A549 (cell line): ENCODE measurements at regions not wholly inside any gene's neighbourhood (a gene's known extent, or its start where the extent isn't known, plus 50 kb on each side); places are given as distances from the start of the nearest gene placed in this dataset.

ENCODE experiments used
- ATAC-seq, 2 experiments: fragments of 200-7000 bp in 1 of 2; fragments of >200 bp in 1 of 2; cut with Nextera tagmentation in 1 of 2; cut with Tn5 transposase in 1 of 2; 3 replicates each; pipeline versions ENCODE4 v1.8.0 to v1.9.1; 2018 to 2020; ENCODE audit warnings: mild to moderate bottlenecking in 1 of 2, moderate library complexity in 1 of 2
- CTCF ChIA-PET: fragments of 300-600 bp; sonication (Branson Sonifier 250); formaldehyde crosslinking; extraction: SDS; loops from one replicate; lab custom pipeline; 2021; ENCODE audit warnings: antibody characterized with exemption, inconsistent platforms; lab: Yijun Ruan, JAX
- POLR2A ChIA-PET: fragments of 350-600 bp; formaldehyde crosslinking; extraction: SDS; loops from one replicate; lab custom pipeline; 2021; ENCODE audit warnings: antibody characterized with exemption, inconsistent platforms; lab: Yijun Ruan, JAX
- DNase-seq, 2 experiments: peaks; one replicate each; pipeline versions ENCODE4 v3.0.0 to v3.0.0-alpha.2; 2011 to 2016; ENCODE audit warnings: low read depth in 1 of 2, low spot score in 1 of 2
- FAIRE-seq: peaks from 2 replicates; lab custom pipeline; 2011; peaks lifted over from hg19 to GRCh38; lab: Jason Lieb, UNC
- H3K27ac ChIP-seq, 2 experiments: fragments of >200 bp; sonication (Bioruptor Twin); formaldehyde crosslinking; 3 replicates each; pipeline ENCODE4 v1.5.1; 2016 to 2017
- H3K4me1 ChIP-seq: fragments of >200 bp; sonication (Bioruptor Twin); formaldehyde crosslinking; 3 replicates; pipeline ENCODE4 v1.6.1; 2016
- H3K4me2 ChIP-seq: fragments of >200 bp; sonication (Bioruptor Twin); formaldehyde crosslinking; 3 replicates; pipeline ENCODE4 v1.6.1; 2016
- H3K4me3 ChIP-seq: fragments of >200 bp; sonication (Bioruptor Twin); formaldehyde crosslinking; 3 replicates; pipeline ENCODE4 v1.5.1; 2016
- H3K9me3 ChIP-seq: fragments of >200 bp; sonication (Bioruptor Twin); formaldehyde crosslinking; 3 replicates; pipeline ENCODE4 v1.6.1; 2016
- CBX8 ChIP-seq: fragments of 200-600 bp; sonication (generic); IDR thresholded peaks from 2 replicates; pipeline ENCODE4 v1.6.1; 2016
- CEBPB ChIP-seq, 2 experiments: fragments of >200 bp in 1 of 2; sonication (Bioruptor Twin) in 1 of 2; formaldehyde crosslinking in 1 of 2; IDR thresholded peaks; 2 replicates each; pipeline ENCODE4 v1.6.1; 2012 to 2016
- CHD2 ChIP-seq: fragments of 150-350 bp; IDR thresholded peaks from 2 replicates; pipeline ENCODE4 v1.6.1; 2014; ENCODE audit warnings: low read length; ENCODE audit not compliant: partially characterized antibody
- EHMT2 ChIP-seq: fragments of 200-600 bp; sonication (generic); IDR thresholded peaks from 2 replicates; pipeline ENCODE4 v1.6.1; 2016; ENCODE audit warnings: antibody characterized with exemption, low read depth, mild to moderate bottlenecking, moderate library complexity
- FOSL2 ChIP-seq, 2 experiments: fragments of 450-650 bp in 1 of 2; fragments of >200 bp in 1 of 2; sonication (Bioruptor Twin) in 1 of 2; formaldehyde crosslinking; IDR thresholded peaks; 2 replicates each; pipeline versions ENCODE4 v1.5.0 to v1.6.1; 2016 to 2020; ENCODE audit warnings: mild to moderate bottlenecking in 1 of 2, moderate library complexity in 1 of 2
- HDAC2 ChIP-seq: fragments of 200-600 bp; sonication (generic); IDR thresholded peaks from 2 replicates; pipeline ENCODE4 v1.6.1; 2016
- HMGXB4 ChIP-seq: fragments of 250-450 bp; sonication (Bioruptor Pico); IDR thresholded peaks from 2 replicates; pipeline ENCODE4 v1.5.0; 2021; ENCODE audit warnings: mild to moderate bottlenecking, moderate library complexity, borderline replicate concordance
- HOXB5 ChIP-seq: fragments of 250-450 bp; sonication (Bioruptor Pico); IDR thresholded peaks from 2 replicates; pipeline ENCODE4 v1.5.0; 2020; ENCODE audit warnings: mild to moderate bottlenecking, moderate library complexity
- KDM1A ChIP-seq: fragments of 200-600 bp; sonication (generic); IDR thresholded peaks from 2 replicates; pipeline ENCODE4 v1.6.1; 2016; ENCODE audit warnings: low read depth, mild to moderate bottlenecking
- MAZ ChIP-seq: fragments of 150-350 bp; IDR thresholded peaks from 2 replicates; pipeline ENCODE4 v1.6.1; 2014; ENCODE audit warnings: antibody characterized with exemption, low read depth, low read length, borderline replicate concordance
- MYC ChIP-seq: IDR thresholded peaks from 2 replicates; pipeline ENCODE4 v1.6.1; 2012; ENCODE audit warnings: mild to moderate bottlenecking, inconsistent platforms, low read length, improper control_type of control experiment, borderline replicate concordance
- NPAS2 ChIP-seq: fragments of 250-450 bp; sonication (Bioruptor Pico); IDR thresholded peaks from 2 replicates; pipeline ENCODE4 v1.8.0; 2022; ENCODE audit warnings: mild to moderate bottlenecking, moderate library complexity, borderline replicate concordance
- RCOR1 ChIP-seq: fragments of 150-350 bp; IDR thresholded peaks from 2 replicates; pipeline ENCODE4 v1.6.1; 2014; ENCODE audit warnings: antibody characterized with exemption, low read length, low read depth
- RFX5 ChIP-seq: fragments of 450-650 bp; IDR thresholded peaks from 2 replicates; pipeline ENCODE4 v1.7.1; 2014; ENCODE audit warnings: antibody characterized with exemption, mild to moderate bottlenecking, moderate library complexity
- SREBF2 ChIP-seq: fragments of 450-650 bp; IDR thresholded peaks from 2 replicates; pipeline ENCODE4 v1.6.1; 2014; ENCODE audit warnings: mild to moderate bottlenecking, moderate library complexity
- TFCP2L1 ChIP-seq: fragments of 250-450 bp; sonication (Bioruptor Pico); IDR thresholded peaks from 2 replicates; pipeline ENCODE4 v1.5.0; 2021; ENCODE audit warnings: mild to moderate bottlenecking
- TP53 ChIP-seq: fragments of 250-450 bp; sonication (Bioruptor Pico); IDR thresholded peaks from 2 replicates; pipeline ENCODE4 v1.5.0; 2021; ENCODE audit warnings: mild to moderate bottlenecking, moderate library complexity
- ZC3H11A ChIP-seq: fragments of 450-650 bp; IDR thresholded peaks from 2 replicates; pipeline ENCODE4 v1.6.1; 2014; ENCODE audit warnings: antibody characterized with exemption, mild to moderate bottlenecking
- WGBS: methylation state at CpG from one replicate; pipeline ENCODE4 v1.1.6; 2017; ENCODE audit errors: missing lambda C conversion rate; 5-methylcytosine and 5-hydroxymethylcytosine counted together
- TF ChIP-seq, protein P1 (sequence below): IDR thresholded peaks from 2 replicates; pipeline ENCODE4 v1.6.1; 2012
- TF ChIP-seq, protein P2 (sequence below): IDR thresholded peaks from 2 replicates; pipeline ENCODE4 v1.6.1; 2012; ENCODE audit warnings: low read depth, borderline replicate concordance
- TF ChIP-seq, protein P3 (sequence below): fragments of 450-650 bp; IDR thresholded peaks from 2 replicates; pipeline ENCODE4 v1.6.1; 2014; ENCODE audit warnings: antibody characterized with exemption

DNA sequence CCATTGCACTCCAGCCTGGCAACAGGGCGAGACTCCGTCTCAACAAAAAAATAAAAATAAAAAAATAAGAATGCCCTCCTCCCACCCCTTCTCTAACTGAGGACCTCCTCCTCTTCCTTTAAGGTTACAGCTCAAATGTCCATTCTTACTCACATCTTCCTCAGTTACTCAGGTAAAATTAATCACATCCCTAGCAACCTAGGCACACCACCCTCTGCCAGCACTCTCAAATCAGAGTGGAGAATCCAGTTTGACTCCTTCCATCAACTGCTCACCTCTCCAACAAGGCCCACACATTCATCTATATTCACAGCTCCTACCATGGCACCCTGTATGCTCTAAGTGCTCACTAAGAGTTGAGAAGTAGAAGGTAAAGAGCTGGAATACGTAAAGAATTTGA lies 254.3 kb downstream of the ZEB2 start:
- DNase-seq (no peak), FAIRE-seq (no peak), ATAC-seq (no peak)
- no peaks in the 10 kb centered on the region for H3K4me1 ChIP-seq
- ChIA-PET POLR2A (no interaction called here), CTCF (interaction anchor here (0.7 kb wide), 1 partner anchor 17 kb away, joined by 3 read pairs; no protein-coding TSS in a partner anchor)
- H3K27ac ChIP-seq, result no peak overlapping the region
- no peak overlapping the region for H3K4me2 ChIP-seq
- H3K4me3 ChIP-seq, result no peak overlapping the region
- 89% methylated on average over 3 of the region's 3 CpGs for WGBS
- TF ChIP-seq FOSL2 (IDR thresholded peaks at IDR 0.05) (no peak), FOSL2 (CRISPR knock-in tag; IDR thresholded peaks at IDR 0.05) (no peak), CEBPB (IDR thresholded peaks at IDR 0.05) (no peak), CBX8 (no peak), CHD2 (no peak)
- TF ChIP-seq, protein P1, sequence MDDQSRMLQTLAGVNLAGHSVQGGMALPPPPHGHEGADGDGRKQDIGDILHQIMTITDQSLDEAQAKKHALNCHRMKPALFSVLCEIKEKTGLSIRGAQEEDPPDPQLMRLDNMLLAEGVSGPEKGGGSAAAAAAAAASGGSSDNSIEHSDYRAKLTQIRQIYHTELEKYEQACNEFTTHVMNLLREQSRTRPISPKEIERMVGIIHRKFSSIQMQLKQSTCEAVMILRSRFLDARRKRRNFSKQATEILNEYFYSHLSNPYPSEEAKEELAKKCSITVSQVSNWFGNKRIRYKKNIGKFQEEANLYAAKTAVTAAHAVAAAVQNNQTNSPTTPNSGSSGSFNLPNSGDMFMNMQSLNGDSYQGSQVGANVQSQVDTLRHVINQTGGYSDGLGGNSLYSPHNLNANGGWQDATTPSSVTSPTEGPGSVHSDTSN, result no peak
- TF ChIP-seq, protein P2, sequence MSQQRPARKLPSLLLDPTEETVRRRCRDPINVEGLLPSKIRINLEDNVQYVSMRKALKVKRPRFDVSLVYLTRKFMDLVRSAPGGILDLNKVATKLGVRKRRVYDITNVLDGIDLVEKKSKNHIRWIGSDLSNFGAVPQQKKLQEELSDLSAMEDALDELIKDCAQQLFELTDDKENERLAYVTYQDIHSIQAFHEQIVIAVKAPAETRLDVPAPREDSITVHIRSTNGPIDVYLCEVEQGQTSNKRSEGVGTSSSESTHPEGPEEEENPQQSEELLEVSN, result no peak
- no peaks in the 10 kb centered on the region for H3K9me3 ChIP-seq

GRCh38 chr2:144261966-144262365 lies 258.0 kb downstream of the ZEB2 start:
- no peak overlapping the region for H3K4me2 ChIP-seq
- no peak overlapping the region for H3K4me3 ChIP-seq
- no peak overlapping the region for H3K27ac ChIP-seq
- H3K4me1 ChIP-seq, result no peaks in the 10 kb centered on the region
- no peak for DNase-seq
- WGBS, result 85% methylated on average over 2 of the region's 2 CpGs
- CTCF ChIA-PET, result interaction anchor here (0.6 kb wide), 2 partner anchors 17 to 42 kb away, joined by 3 read pairs; no protein-coding TSS in a partner anchor
- FAIRE-seq, result no peak
- ATAC-seq, result no peak
- TF ChIP-seq KDM1A, result no peak
- no peak for TF ChIP-seq MYC
- TF ChIP-seq RCOR1, result no peak
- TF ChIP-seq NPAS2, result no peak
- no peak for TF ChIP-seq TFCP2L1 (CRISPR knock-in tag)
- no peak for TF ChIP-seq ZC3H11A
- TF ChIP-seq, all 56 proteins: peak for 0
- POLR2A ChIA-PET, result no interaction called here
- peaks cover 14% of the 10 kb centered on the region; the same call in 2 of the 3 replicates for H3K9me3 ChIP-seq

- ChIA-PET POLR2A (no interaction called here), CTCF (interaction anchor here (0.6 kb wide), 1 partner anchor 18 kb away, joined by 3 read pairs; no protein-coding TSS in a partner anchor)
- DNase-seq (no peak), FAIRE-seq (no peak), ATAC-seq (no peak)
- H3K27ac ChIP-seq, result no peak overlapping the region
- WGBS, result 70% methylated on average over 2 of the region's 2 CpGs
- H3K4me3 ChIP-seq, result no peak overlapping the region
- H3K4me1 ChIP-seq, result no peaks in the 10 kb centered on the region
- H3K9me3 ChIP-seq, result peaks cover 14% of the 10 kb centered on the region; the same call in 2 of the 3 replicates
- TF ChIP-seq, protein P2, result no peak
- TF ChIP-seq TFCP2L1 (CRISPR knock-in tag), result no peak
- no peak for TF ChIP-seq MAZ
- no peak for TF ChIP-seq TP53 (CRISPR knock-in tag)
- TF ChIP-seq, protein P3, sequence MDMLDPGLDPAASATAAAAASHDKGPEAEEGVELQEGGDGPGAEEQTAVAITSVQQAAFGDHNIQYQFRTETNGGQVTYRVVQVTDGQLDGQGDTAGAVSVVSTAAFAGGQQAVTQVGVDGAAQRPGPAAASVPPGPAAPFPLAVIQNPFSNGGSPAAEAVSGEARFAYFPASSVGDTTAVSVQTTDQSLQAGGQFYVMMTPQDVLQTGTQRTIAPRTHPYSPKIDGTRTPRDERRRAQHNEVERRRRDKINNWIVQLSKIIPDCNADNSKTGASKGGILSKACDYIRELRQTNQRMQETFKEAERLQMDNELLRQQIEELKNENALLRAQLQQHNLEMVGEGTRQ, result no peak
- no peak for TF ChIP-seq HMGXB4
- no peak for TF ChIP-seq HOXB5 (CRISPR knock-in tag)
- TF ChIP-seq FOSL2 (IDR thresholded peaks at IDR 0.05), result no peak
- no peak for TF ChIP-seq FOSL2 (CRISPR knock-in tag; IDR thresholded peaks at IDR 0.05)
- TF ChIP-seq RFX5, result no peak
- TF ChIP-seq SREBF2, result no peak
- no peak for TF ChIP-seq HDAC2
- no peak for TF ChIP-seq EHMT2
- TF ChIP-seq, all 56 proteins: peak for 0
- no peak overlapping the region for H3K4me2 ChIP-seq
Measured at GRCh38 chr2:144261336-144261735, 258.6 kb downstream of the ZEB2 start.
